ENCODE measurements at regions not wholly inside any gene's neighbourhood (a gene's known extent, or its start where the extent isn't known, plus 50 kb on each side); places are given as distances from the start of the nearest gene placed in this dataset.

DNA sequence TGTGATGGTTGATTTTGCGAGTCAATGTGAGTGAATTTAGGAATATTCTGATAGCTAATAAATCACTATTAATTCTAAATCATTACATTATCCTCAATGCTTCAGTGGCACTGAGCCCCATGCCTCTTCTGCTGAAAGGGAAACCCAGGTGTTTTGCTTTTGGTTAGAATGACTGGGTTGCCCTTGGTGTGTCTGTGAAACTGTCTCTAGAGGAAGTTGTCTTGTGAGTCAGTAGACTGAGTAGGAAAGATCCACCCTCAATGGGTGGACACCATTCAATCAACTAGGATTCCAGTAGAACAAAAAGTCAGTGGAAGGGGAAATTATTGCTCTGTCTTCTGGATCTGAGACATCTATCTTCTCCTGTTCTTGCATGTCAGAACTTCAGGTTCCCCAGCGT, 472.4 kb downstream of the ANKRD7 start:
- no peaks in the 10 kb centered on the region for H3K27me3 ChIP-seq (ENCODE audit: control insufficient read depth, extremely low read depth, insufficient read depth, low read length)
- no peaks in the 10 kb centered on the region for H3K9me3 ChIP-seq (ENCODE audit: control insufficient read depth, low read depth, low read length)
- H3K79me2 ChIP-seq (ENCODE audit: control insufficient read depth, insufficient read depth, low read length), result no peaks in the 10 kb centered on the region
- dilution Hi-C loops (cut with MboI; ENCODE audit: extremely low pct_ligation_motif_present, low sequenced_read_pairs), result no loop called here
- H3K9ac ChIP-seq (ENCODE audit: control insufficient read depth, extremely low read depth, insufficient read depth, low read length), result no peak overlapping the region
- H3K4me1 ChIP-seq (ENCODE audit: control insufficient read depth, extremely low read depth, insufficient read depth, low read length), result no peaks in the 10 kb centered on the region
- no peak overlapping the region for H3K27ac ChIP-seq (ENCODE audit: control insufficient read depth, insufficient read depth, low read length)
- FAIRE-seq (no peak), DNase-seq (ENCODE audit: low read depth, low spot score) (no peak)
- H3K36me3 ChIP-seq (ENCODE audit: control insufficient read depth in 2 of 2, extremely low read depth in 1 of 2, insufficient read depth in 2 of 2, low read length in 2 of 2), result no peaks in the 10 kb centered on the region
- no peaks in the 10 kb centered on the region for H3K9me1 ChIP-seq (ENCODE audit: control insufficient read depth, extremely low read depth, insufficient read depth, low read length)
- no peak overlapping the region for H3K4me3 ChIP-seq (ENCODE audit: control insufficient read depth in 2 of 3, extremely low read depth in 1 of 3, insufficient read depth in 2 of 3, low read depth in 1 of 3, low read length in 3 of 3)
- H4K20me1 ChIP-seq (ENCODE audit: control insufficient read depth, extremely low read depth, insufficient read depth, low read length), result no peaks in the 10 kb centered on the region
- no peak overlapping the region for H2AFZ ChIP-seq (ENCODE audit: control insufficient read depth, low read length)
- no peak overlapping the region for H3K4me2 ChIP-seq (ENCODE audit: control insufficient read depth, extremely low read depth, insufficient read depth, low read depth, low read length)
- TF ChIP-seq EZH2 (IDR thresholded peaks at IDR 0.05; ENCODE audit: low read length), result no peak
- TF ChIP-seq, protein P1, sequence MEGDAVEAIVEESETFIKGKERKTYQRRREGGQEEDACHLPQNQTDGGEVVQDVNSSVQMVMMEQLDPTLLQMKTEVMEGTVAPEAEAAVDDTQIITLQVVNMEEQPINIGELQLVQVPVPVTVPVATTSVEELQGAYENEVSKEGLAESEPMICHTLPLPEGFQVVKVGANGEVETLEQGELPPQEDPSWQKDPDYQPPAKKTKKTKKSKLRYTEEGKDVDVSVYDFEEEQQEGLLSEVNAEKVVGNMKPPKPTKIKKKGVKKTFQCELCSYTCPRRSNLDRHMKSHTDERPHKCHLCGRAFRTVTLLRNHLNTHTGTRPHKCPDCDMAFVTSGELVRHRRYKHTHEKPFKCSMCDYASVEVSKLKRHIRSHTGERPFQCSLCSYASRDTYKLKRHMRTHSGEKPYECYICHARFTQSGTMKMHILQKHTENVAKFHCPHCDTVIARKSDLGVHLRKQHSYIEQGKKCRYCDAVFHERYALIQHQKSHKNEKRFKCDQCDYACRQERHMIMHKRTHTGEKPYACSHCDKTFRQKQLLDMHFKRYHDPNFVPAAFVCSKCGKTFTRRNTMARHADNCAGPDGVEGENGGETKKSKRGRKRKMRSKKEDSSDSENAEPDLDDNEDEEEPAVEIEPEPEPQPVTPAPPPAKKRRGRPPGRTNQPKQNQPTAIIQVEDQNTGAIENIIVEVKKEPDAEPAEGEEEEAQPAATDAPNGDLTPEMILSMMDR (optimal IDR thresholded peaks at IDR 0.05 in 1 of 3, IDR thresholded peaks at IDR 0.05 in 1 of 3, conservative IDR thresholded peaks at IDR 0.05 in 1 of 3; ENCODE audit: extremely low read depth in 1 of 3, insufficient read depth in 2 of 3, low read length in 3 of 3), result no peak

DNA sequence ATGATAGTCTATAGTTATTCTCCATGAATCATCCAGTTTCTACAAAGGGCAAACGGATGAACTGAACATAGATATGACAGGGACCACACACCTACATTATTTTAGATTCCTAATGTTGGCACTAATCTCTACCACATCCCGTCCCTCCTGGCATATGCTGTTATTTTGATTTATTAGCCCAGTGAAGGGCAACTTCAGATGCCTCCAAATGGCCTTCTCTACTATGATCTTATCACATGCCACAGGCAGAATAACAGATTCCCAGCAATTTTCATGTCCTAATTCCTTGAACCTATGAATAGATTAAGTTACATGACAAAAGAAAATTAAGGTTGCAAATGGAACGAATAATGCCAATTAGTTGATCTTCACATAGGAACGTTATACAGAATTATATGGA, 474.7 kb downstream of the ANKRD7 start:
- dilution Hi-C loops (cut with MboI; ENCODE audit: extremely low pct_ligation_motif_present, low sequenced_read_pairs), result no loop called here
- Histone ChIP-seq H3K79me2 (ENCODE audit: control insufficient read depth, insufficient read depth, low read length) (no peaks in the 10 kb centered on the region), H3K36me3 (ENCODE audit: control insufficient read depth in 2 of 2, extremely low read depth in 1 of 2, insufficient read depth in 2 of 2, low read length in 2 of 2) (no peaks in the 10 kb centered on the region), H3K27me3 (ENCODE audit: control insufficient read depth, extremely low read depth, insufficient read depth, low read length) (no peaks in the 10 kb centered on the region), H3K4me2 (ENCODE audit: control insufficient read depth, extremely low read depth, insufficient read depth, low read depth, low read length) (no peak overlapping the region), H3K9me1 (ENCODE audit: control insufficient read depth, extremely low read depth, insufficient read depth, low read length) (no peaks in the 10 kb centered on the region), H3K9me3 (ENCODE audit: control insufficient read depth, low read depth, low read length) (no peaks in the 10 kb centered on the region), H4K20me1 (ENCODE audit: control insufficient read depth, extremely low read depth, insufficient read depth, low read length) (no peaks in the 10 kb centered on the region), H2AFZ (ENCODE audit: control insufficient read depth, low read length) (no peak overlapping the region), H3K27ac (ENCODE audit: control insufficient read depth, insufficient read depth, low read length) (no peak overlapping the region), H3K4me3 (ENCODE audit: control insufficient read depth in 2 of 3, extremely low read depth in 1 of 3, insufficient read depth in 2 of 3, low read depth in 1 of 3, low read length in 3 of 3) (no peak overlapping the region), H3K4me1 (ENCODE audit: control insufficient read depth, extremely low read depth, insufficient read depth, low read length) (no peaks in the 10 kb centered on the region), H3K9ac (ENCODE audit: control insufficient read depth, extremely low read depth, insufficient read depth, low read length) (no peak overlapping the region)
- no peak for TF ChIP-seq EZH2 (IDR thresholded peaks at IDR 0.05; ENCODE audit: low read length)
- TF ChIP-seq, protein P1 (optimal IDR thresholded peaks at IDR 0.05 in 1 of 3, IDR thresholded peaks at IDR 0.05 in 1 of 3, conservative IDR thresholded peaks at IDR 0.05 in 1 of 3; ENCODE audit: extremely low read depth in 1 of 3, insufficient read depth in 2 of 3, low read length in 3 of 3), result no peak
- DNase-seq (ENCODE audit: low read depth, low spot score) (no peak), FAIRE-seq (no peak)

Data from keratinocyte (primary cell).